ENCODE measurements at regions not wholly inside any gene's neighbourhood (a gene's known extent, or its start where the extent isn't known, plus 50 kb on each side); places are given as distances from the start of the nearest gene placed in this dataset.

GRCh38 chr2:105600949-105601794, 143.5 kb upstream of the NCK2 start:
- ChIA-PET CTCF (no interaction called here), POLR2A (no interaction called here)
- Histone ChIP-seq H3K9me3 (ENCODE audit: control insufficient read depth, insufficient read depth, low read depth, low read length) (no peaks in the 10 kb centered on the region), H3K36me3 (ENCODE audit: control insufficient read depth in 2 of 2, insufficient read depth in 1 of 2, low read length in 2 of 2) (no peaks in the 10 kb centered on the region), H3K27ac (ENCODE audit: extremely low read depth, low read depth, low read length) (no peak overlapping the region), H3K4me1 (ENCODE audit: control insufficient read depth, insufficient read depth, low read length) (no peaks in the 10 kb centered on the region), H3K4me3 (ENCODE audit: low read depth, low read length) (no peak overlapping the region)
- TF ChIP-seq, protein P1, sequence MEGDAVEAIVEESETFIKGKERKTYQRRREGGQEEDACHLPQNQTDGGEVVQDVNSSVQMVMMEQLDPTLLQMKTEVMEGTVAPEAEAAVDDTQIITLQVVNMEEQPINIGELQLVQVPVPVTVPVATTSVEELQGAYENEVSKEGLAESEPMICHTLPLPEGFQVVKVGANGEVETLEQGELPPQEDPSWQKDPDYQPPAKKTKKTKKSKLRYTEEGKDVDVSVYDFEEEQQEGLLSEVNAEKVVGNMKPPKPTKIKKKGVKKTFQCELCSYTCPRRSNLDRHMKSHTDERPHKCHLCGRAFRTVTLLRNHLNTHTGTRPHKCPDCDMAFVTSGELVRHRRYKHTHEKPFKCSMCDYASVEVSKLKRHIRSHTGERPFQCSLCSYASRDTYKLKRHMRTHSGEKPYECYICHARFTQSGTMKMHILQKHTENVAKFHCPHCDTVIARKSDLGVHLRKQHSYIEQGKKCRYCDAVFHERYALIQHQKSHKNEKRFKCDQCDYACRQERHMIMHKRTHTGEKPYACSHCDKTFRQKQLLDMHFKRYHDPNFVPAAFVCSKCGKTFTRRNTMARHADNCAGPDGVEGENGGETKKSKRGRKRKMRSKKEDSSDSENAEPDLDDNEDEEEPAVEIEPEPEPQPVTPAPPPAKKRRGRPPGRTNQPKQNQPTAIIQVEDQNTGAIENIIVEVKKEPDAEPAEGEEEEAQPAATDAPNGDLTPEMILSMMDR (tag by site-specific recombination; IDR thresholded peaks at IDR 0.05): no peak
- TF ChIP-seq ZNF174 (tag by site-specific recombination; IDR thresholded peaks at IDR 0.05) (no peak), ZNF280C (tag by site-specific recombination; IDR thresholded peaks at IDR 0.05) (no peak), ZNF704 (tag by site-specific recombination; IDR thresholded peaks at IDR 0.05) (no peak), TCF7L2 (IDR thresholded peaks at IDR 0.05; ENCODE audit: borderline replicate concordance, low read depth, low read length) (no peak), ZBTB44 (tag by site-specific recombination; IDR thresholded peaks at IDR 0.05) (no peak), BCL11A (tag by site-specific recombination; IDR thresholded peaks at IDR 0.05; ENCODE audit: low read depth) (no peak), ZNF626 (tag by site-specific recombination; IDR thresholded peaks at IDR 0.05) (no peak), ZNF138 (tag by site-specific recombination; IDR thresholded peaks at IDR 0.05; ENCODE audit: borderline replicate concordance) (no peak)

GRCh38 chr2:105600602-105600948, 144.1 kb upstream of the NCK2 start:
- POLR2A ChIA-PET: no interaction called here
- TF ChIP-seq BCL6B (tag by site-specific recombination; IDR thresholded peaks at IDR 0.05) (no peak), ZNF26 (tag by site-specific recombination; IDR thresholded peaks at IDR 0.05) (no peak), ZNF366 (tag by site-specific recombination; conservative IDR thresholded peaks at IDR 0.05) (no peak), SCRT2 (tag by site-specific recombination; IDR thresholded peaks at IDR 0.05) (0 out of 2 replicates have a peak, but pooled peaks have one; percentile 28), ZNF777 (tag by site-specific recombination; IDR thresholded peaks at IDR 0.05; ENCODE audit: borderline replicate concordance) (no peak), ZNF76 (tag by site-specific recombination; IDR thresholded peaks at IDR 0.05; ENCODE audit: borderline replicate concordance, low read depth) (no peak)

More at GRCh38 chr2:105600602-105600948, 144.1 kb upstream of the NCK2 start:
- H3K4me1 ChIP-seq (ENCODE audit: control insufficient read depth, insufficient read depth, low read length): no peaks in the 10 kb centered on the region
- H3K4me3 ChIP-seq (ENCODE audit: low read depth, low read length): no peak overlapping the region
- CTCF ChIA-PET: no interaction called here
- no peaks in the 10 kb centered on the region for H3K36me3 ChIP-seq (ENCODE audit: control insufficient read depth in 2 of 2, insufficient read depth in 1 of 2, low read length in 2 of 2)
- H3K9me3 ChIP-seq (ENCODE audit: control insufficient read depth, insufficient read depth, low read depth, low read length): no peaks in the 10 kb centered on the region
- no peak overlapping the region for H3K27ac ChIP-seq (ENCODE audit: extremely low read depth, low read depth, low read length)
